NCI-H748 (cell line): ENCODE measurements at regions not wholly inside any gene's neighbourhood (a gene's known extent, or its start where the extent isn't known, plus 50 kb on each side); places are given as distances from the start of the nearest gene placed in this dataset.
A peak's percentile ranks its signal among the peaks of the same experiment; 100 is the strongest.
"Not testable (repeated sequence)": the region's sequence is repeated elsewhere in the genome, so short reads cannot be mapped to it uniquely, and the experiment has no call there.

Experiments
- DNase-seq: peaks from one replicate; lab custom pipeline; 2025; ENCODE audit not compliant: unreplicated experiment; lab: John Stamatoyannopoulos, UW

- DNase-seq = peak; percentile 88
Observed at GRCh38 chr6:67608099-67608749, 1026.9 kb upstream of the ADGRB3 start.

- DNase-seq = peak; percentile 98
Observed at GRCh38 chr6:67606906-67607828, 1027.9 kb upstream of the ADGRB3 start.

- DNase-seq = no peak
Observed at GRCh38 chr6:67594366-67594765, 1040.7 kb upstream of the ADGRB3 start.

- DNase-seq = no peak
Observed at GRCh38 chr6:67593247-67593646, 1041.8 kb upstream of the ADGRB3 start.

DNA sequence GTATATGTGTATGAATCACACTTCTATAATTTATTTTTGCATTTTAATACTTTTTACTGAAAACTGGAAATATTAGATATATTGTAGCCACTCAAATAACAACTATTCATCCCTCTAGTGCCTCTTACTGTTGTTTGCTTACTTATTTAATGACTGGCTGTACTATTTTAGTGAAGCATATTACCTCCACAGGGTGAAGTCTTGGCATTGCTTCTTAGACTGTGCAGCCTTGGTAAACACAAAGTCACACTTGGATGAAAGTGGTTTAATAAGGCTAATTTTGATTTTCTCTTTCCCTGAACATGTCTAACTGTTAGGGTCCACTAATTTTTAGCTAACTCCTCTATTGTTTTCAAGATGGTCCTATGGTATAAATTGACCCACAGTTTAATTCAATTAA, 1043.2 kb upstream of the ADGRB3 start:
- DNase-seq = no peak

DNA sequence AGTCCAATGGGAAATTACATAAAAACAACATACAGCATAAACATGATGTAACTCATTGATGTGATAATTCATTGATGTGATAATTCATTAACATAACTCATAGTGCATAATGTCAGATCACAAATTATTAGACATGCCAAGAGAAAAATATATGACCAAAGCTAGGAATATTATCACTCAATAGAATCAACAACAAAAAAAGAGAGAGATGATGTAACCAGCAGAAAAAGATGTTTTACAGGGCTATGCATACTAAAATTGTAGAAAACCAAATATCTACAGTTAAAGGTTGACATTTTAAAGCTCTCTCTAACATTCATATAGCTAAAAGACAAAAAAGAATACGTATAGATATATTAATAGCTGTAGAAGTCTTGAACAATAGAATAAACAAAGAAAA, 1067.2 kb upstream of the ADGRB3 start:
- no peak for DNase-seq

GRCh38 chr6:67563671-67564070, 1071.4 kb upstream of the ADGRB3 start:
- no peak for DNase-seq

- DNase-seq = no peak
Observed at GRCh38 chr6:67560068-67560467, 1075.0 kb upstream of the ADGRB3 start.

- DNase-seq = no peak
Observed at GRCh38 chr6:67558985-67559384, 1076.1 kb upstream of the ADGRB3 start.

- no peak for DNase-seq
Observed at GRCh38 chr6:67544851-67545452, 1090.1 kb upstream of the ADGRB3 start.

DNA sequence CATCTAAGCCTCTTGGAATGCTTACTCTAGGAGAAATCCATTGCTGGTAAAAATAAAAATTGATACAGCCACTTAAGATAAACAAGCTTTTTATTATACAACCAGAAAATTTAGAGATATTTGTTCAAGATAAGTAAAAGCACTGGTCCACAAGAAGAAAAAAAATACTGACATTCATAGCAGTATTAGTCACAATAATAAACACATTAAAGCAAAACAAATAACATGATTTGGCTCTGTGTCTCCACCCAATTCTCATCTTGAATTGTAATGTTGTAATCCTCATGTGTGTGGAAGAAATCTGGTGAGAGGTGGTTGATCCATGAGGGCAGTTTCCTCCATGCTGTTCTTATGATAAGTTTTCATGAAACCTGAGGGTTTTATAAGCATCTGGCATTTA, 1093.5 kb upstream of the ADGRB3 start:
- no peak for DNase-seq

DNA sequence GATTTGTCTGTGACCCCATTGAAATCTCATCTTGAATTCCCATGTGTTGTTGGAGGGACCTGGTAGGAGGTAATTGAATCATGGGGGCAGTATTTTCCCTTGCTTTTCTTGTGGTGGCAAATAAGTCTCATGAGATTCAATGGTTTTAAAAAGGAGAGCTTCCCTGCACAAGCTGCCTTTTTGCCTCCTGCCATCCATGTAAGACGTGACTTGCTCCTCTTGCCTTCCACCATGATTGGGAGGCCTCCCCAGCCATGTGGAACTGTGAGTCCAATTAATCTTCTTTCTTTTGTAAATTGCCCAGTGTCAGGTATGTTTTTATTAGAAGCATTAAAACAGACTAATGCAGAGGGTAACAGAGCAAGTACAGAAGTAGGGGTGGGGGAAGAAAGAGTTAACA, 1097.0 kb upstream of the ADGRB3 start:
- no peak for DNase-seq

DNA sequence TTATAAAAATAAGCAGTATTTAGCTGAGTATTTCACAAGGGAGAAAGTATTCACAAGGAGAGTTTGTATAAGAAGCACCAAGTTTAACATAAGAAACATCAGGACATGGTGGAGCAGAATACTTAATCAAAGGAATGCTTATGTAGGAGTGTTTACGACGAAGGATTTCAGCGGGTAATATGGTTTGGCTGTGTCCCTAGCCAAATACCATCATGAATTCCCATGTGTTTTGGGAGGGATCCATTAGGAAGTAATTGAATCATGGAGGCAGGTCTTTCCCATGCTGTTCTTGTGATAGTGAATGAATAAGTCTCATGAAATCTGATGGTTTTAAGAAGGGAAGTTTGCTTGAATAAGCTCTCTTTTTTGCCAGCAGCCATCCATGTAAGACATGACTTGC, 1099.1 kb upstream of the ADGRB3 start:
- no peak for DNase-seq

DNA sequence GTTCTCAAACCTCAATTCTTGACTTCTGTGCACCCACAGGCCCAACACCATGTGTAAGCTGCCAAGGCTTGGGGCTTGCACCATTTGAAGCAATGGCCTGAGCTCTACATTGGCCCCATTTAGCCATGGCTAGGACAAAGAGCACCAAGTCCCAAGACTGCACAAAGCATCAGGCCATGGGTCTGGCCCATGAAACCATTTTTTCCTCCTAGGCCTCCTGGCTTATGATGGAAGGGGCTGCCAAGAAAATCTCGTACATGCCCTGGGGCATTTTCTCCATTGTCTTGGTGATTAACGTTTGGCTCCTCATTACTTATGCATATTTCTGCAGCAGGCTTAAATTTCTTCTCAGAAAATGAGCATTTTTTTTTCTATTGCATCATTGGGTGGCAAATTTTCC, 1128.7 kb upstream of the ADGRB3 start:
- DNase-seq = no peak

- DNase-seq = no peak
Observed at GRCh38 chr6:67501755-67502154, 1133.3 kb upstream of the ADGRB3 start.

- DNase-seq = no peak
Observed at GRCh38 chr6:67497749-67498148, 1137.3 kb upstream of the ADGRB3 start.

GRCh38 chr6:67496191-67496590, 1138.9 kb upstream of the ADGRB3 start:
- no peak for DNase-seq

GRCh38 chr6:67493682-67494081, 1141.4 kb upstream of the ADGRB3 start:
- DNase-seq = no peak

DNA sequence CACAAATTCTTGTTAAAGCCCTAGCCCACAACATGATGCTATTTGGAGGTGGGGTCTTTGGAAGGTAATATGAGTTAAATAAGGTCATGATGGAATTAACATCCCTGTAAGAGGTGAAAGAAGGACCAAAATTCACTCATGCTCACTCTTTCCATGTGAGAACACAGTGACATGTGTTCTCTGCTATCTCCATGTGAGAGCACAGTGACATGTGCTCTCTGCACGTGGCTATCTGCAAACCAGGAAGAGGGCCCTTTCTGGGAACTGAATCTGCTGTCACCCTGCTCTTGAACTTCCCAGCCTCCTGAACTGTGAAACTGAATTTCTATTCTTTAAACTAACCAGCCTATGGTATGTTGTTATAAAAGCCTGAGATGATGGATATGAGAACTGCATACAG, 1159.4 kb upstream of the ADGRB3 start:
- DNase-seq = no peak

DNA sequence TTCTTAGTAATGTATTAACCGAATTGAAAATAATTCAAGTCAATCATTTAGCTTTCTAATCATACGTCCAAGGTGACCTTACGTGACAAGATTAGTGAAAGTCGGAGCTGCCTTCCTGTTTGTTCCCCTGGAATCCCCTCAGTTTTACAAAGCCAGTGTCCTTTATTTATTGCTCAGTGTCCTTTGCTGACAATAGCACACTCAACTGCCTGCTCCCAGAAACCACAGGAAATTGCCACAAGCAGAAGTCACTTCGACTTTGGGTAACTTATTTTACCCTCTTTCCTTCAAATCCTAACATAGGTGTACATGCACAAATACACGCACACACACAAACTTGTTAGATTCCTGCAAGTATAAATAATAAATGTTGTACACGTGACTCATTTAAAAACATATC, 1167.7 kb upstream of the ADGRB3 start:
- DNase-seq = no peak

DNA sequence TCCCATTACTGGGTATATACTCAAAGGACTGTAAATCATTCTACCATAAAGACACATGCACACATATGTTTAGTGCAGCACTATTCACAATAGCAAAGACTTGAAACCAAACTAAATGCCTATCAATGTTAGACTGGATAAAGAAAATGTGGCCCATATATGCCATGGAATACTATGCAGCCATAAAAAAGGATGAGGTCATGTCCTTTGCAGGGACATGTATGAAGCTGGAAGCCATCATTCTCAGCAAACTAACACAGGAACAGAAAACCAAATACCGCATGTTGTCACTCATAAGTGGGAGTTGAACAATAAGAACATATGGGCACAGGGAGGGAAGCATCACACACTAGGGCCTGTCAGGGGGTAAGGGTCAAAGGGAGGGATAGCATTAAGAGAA, 1172.4 kb upstream of the ADGRB3 start:
- not testable (repeated sequence) for DNase-seq

DNA sequence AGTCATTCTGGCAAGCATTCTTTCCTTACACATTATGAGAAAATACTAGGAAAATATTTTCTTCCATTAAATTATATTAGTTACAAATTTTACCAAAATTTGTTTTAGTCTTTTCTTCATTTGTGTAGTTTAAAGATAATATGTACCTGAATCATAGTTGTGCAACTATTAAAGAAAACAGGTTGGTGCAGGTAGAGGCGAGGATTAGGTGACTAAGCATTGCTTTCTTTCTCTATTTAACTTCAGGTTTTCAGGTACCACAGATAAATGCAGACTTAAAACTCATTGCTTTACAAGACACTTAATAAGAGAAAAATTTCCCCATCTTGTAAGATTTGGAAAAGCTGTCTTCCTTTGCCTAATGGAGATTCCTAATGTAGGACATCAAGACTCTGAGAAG, 1175.5 kb upstream of the ADGRB3 start:
- no peak for DNase-seq
